GM12878 (cell line): ENCODE measurements at regions not wholly inside any gene's neighbourhood (a gene's known extent, or its start where the extent isn't known, plus 50 kb on each side); places are given as distances from the start of the nearest gene placed in this dataset.

Source experiments
- ATAC-seq: fragments of 200-7000 bp; cut with Tn5 transposase; 3 replicates; pipeline ENCODE4 v1.9.1; 2020; ENCODE audit warnings: mild to moderate bottlenecking, moderate library complexity
- BruUV-seq: library from RNA; stranded (reverse); fragments of 400-500 nt; replicated peaks from 2 replicates; lab custom pipeline; 2021; lab: Mats Ljungman, UMichigan
- CTCF ChIA-PET: fragments of 300-600 bp; sonication (Branson Sonifier 250); formaldehyde crosslinking; extraction: SDS; loops from one replicate; lab custom pipeline; 2021; ENCODE audit warnings: inconsistent platforms; lab: Yijun Ruan, JAX
- POLR2A ChIA-PET: fragments of 350-600 bp; formaldehyde crosslinking; extraction: SDS; loops from one replicate; lab custom pipeline; 2021; ENCODE audit warnings: inconsistent platforms; lab: Charles Lee
- RAD21 ChIA-PET: fragments of 300-600 bp; sonication (Branson Sonifier 250); formaldehyde crosslinking; loops from one replicate; lab custom pipeline; 2023; ENCODE audit warnings: antibody characterized with exemption; ENCODE audit not compliant: unreplicated experiment; lab: Charles Lee
- SMC1A ChIA-PET: fragments of 300-600 bp; sonication (Branson Sonifier 250); formaldehyde crosslinking; loops from one replicate; lab custom pipeline; 2023; ENCODE audit not compliant: unreplicated experiment, uncharacterized antibody; lab: Charles Lee
- DNase-seq: peaks from one replicate; pipeline ENCODE4 v3.0.0-alpha.2; 2011; ENCODE audit warnings: low read depth, low spot score
- FAIRE-seq: peaks from 3 replicates; lab custom pipeline; 2011; peaks lifted over from hg19 to GRCh38; lab: Jason Lieb, UNC
- H2AFZ ChIP-seq: 2 replicates; pipeline ENCODE4 v1.6.0; 2011; ENCODE audit warnings: low read depth, low read length, control low read depth; ENCODE audit not compliant: control insufficient read depth
- H3K27ac ChIP-seq: 2 replicates; pipeline ENCODE4 v1.5.1; 2011; ENCODE audit warnings: control low read depth; ENCODE audit not compliant: control insufficient read depth, insufficient read depth
- H3K27me3 ChIP-seq, 2 experiments: replicated peaks in 1 of 2; 2 replicates each; pipeline versions ENCODE4 v1.6.0 to v1.6.1; 2011; ENCODE audit warnings: low read length in 1 of 2; ENCODE audit not compliant: control insufficient read depth in 2 of 2, insufficient read depth in 2 of 2
- H3K36me3 ChIP-seq, 2 experiments: 2 replicates each; pipeline ENCODE4 v1.5.1; 2011; ENCODE audit warnings: low read length in 1 of 2; ENCODE audit not compliant: control insufficient read depth in 2 of 2, insufficient read depth in 2 of 2
- H3K4me1 ChIP-seq: 2 replicates; pipeline ENCODE4 v1.6.1; 2011; ENCODE audit warnings: mild to moderate bottlenecking, low read length, moderate library complexity, mixed read lengths; ENCODE audit not compliant: control insufficient read depth, insufficient read depth
- H3K4me2 ChIP-seq: 2 replicates; pipeline ENCODE4 v1.6.0; 2011; ENCODE audit warnings: control low read depth; ENCODE audit not compliant: control insufficient read depth, insufficient read depth
- H3K4me3 ChIP-seq: fragments of 200-600 bp; sonication (generic); 2 replicates; pipeline ENCODE4 v1.5.1; 2016
- H3K79me2 ChIP-seq: 2 replicates; pipeline ENCODE4 v1.6.0; 2011; ENCODE audit warnings: low read length; ENCODE audit not compliant: control insufficient read depth, insufficient read depth
- H3K9ac ChIP-seq: 2 replicates; pipeline ENCODE4 v1.8.0; 2011; ENCODE audit warnings: low read length, control low read depth, mixed read lengths; ENCODE audit not compliant: control insufficient read depth, insufficient read depth
- H3K9me3 ChIP-seq: replicated peaks from 3 replicates; pipeline ENCODE4 v1.5.1; 2011; ENCODE audit warnings: mild to moderate bottlenecking, low read length; ENCODE audit not compliant: control insufficient read depth, insufficient read depth
- H4K20me1 ChIP-seq: 2 replicates; pipeline ENCODE4 v1.6.0; 2011; ENCODE audit not compliant: control insufficient read depth, insufficient read depth
- GATAD2B ChIP-seq: fragments of 450-650 bp; conservative IDR thresholded peaks from 2 replicates; pipeline ENCODE4 v1.6.1; 2017; ENCODE audit warnings: low read depth, mild to moderate bottlenecking, moderate library complexity
- POLR2AphosphoS5 ChIP-seq: IDR thresholded peaks from 2 replicates; pipeline ENCODE4 v1.6.1; 2011; ENCODE audit warnings: mild to moderate bottlenecking, low read length, inconsistent platforms
- TCF3 ChIP-seq: IDR thresholded peaks from 2 replicates; pipeline ENCODE4 v1.6.1; 2012; ENCODE audit warnings: low read depth, mild to moderate bottlenecking, low read length, borderline replicate concordance; ENCODE audit not compliant: insufficient read depth
- WGBS: methylation state at CpG from one replicate; pipeline ENCODE4 v1.1.6; 2016; ENCODE audit warnings: low lambda C conversion rate; ENCODE audit not compliant: insufficient replicate concordance, insufficient coverage; ENCODE audit errors: missing lambda C conversion rate; 5-methylcytosine and 5-hydroxymethylcytosine counted together
- in situ Hi-C: fragments of 300-500 bp; cut with MboI; formaldehyde crosslinking; loops from 9 replicates; pipeline ENCODE4 v1.14.3; 2018; ENCODE audit warnings: mixed read lengths
- intact Hi-C: fragments of 100-400 bp; cut with micrococcal nuclease; formaldehyde crosslinking; loops from one replicate; pipeline ENCODE4 v1.14.2; 2022; ENCODE audit not compliant: unreplicated experiment
- TF ChIP-seq, protein P1 (sequence below): IDR thresholded peaks from 2 replicates; pipeline ENCODE4 v1.6.1; 2012; ENCODE audit warnings: low read depth, low read length, improper control_type of control experiment
- TF ChIP-seq, protein P2 (sequence below): IDR thresholded peaks from 2 replicates; pipeline ENCODE4 v1.6.1; 2011; ENCODE audit warnings: mild to moderate bottlenecking, low read depth, low read length, moderate library complexity; ENCODE audit not compliant: insufficient replicate concordance

DNA sequence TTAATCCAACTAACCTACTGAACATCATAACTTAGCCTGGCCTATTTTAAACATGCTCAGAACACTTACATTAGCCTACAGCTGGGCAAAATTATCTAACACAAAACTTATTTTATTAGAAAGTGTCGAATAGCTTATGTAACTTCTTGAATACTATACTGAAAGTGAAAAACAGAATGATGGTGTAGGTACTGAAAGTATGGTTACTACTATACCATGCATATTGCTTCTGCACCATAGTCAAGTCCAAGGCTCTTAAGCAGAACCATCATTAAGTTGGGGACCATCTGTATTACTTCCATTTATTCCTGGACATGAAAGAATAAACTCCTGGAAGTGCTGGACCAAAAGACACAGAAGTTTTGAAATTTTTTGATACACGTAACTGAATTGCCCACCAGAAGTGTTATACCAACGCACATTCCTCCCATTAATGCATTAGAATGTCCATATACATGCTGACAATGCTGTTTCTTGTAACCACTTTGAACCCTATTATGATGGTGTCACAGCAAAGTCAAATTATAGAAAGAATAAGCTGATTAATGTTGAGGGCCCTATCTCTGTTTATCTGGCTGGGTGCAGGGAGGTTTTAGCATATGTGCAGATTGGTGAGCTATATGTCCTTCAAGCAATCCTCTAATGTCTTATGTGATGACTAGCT lies 375.7 kb downstream of the ACTL7B start:
- peak; percentile 56 for ATAC-seq
- Histone ChIP-seq H3K79me2 (no peaks in the 10 kb centered on the region), H3K27me3 (no peaks in the 10 kb centered on the region), H3K4me2 (no peak overlapping the region), H3K4me1 (no peaks in the 10 kb centered on the region), H3K9me3 (no peaks in the 10 kb centered on the region), H3K4me3 (no peak overlapping the region), H3K27ac (no peak overlapping the region), H2AFZ (no peak overlapping the region), H4K20me1 (no peaks in the 10 kb centered on the region), H3K9ac (no peak overlapping the region), H3K36me3 (no peaks in the 10 kb centered on the region)
- POLR2A ChIA-PET: interaction anchor here (0.6 kb wide), 1 partner anchor 381 kb away, joined by 4 read pairs; no protein-coding TSS in a partner anchor
- in situ Hi-C loops (no loop called here), intact Hi-C loops (no loop called here)
- TF ChIP-seq POLR2AphosphoS5 (no peak), GATAD2B (no peak), TCF3 (no peak)
- TF ChIP-seq, protein P1, sequence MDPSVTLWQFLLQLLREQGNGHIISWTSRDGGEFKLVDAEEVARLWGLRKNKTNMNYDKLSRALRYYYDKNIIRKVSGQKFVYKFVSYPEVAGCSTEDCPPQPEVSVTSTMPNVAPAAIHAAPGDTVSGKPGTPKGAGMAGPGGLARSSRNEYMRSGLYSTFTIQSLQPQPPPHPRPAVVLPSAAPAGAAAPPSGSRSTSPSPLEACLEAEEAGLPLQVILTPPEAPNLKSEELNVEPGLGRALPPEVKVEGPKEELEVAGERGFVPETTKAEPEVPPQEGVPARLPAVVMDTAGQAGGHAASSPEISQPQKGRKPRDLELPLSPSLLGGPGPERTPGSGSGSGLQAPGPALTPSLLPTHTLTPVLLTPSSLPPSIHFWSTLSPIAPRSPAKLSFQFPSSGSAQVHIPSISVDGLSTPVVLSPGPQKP: no peak
- TF ChIP-seq, protein P2, sequence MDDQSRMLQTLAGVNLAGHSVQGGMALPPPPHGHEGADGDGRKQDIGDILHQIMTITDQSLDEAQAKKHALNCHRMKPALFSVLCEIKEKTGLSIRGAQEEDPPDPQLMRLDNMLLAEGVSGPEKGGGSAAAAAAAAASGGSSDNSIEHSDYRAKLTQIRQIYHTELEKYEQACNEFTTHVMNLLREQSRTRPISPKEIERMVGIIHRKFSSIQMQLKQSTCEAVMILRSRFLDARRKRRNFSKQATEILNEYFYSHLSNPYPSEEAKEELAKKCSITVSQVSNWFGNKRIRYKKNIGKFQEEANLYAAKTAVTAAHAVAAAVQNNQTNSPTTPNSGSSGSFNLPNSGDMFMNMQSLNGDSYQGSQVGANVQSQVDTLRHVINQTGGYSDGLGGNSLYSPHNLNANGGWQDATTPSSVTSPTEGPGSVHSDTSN: no peak
- no peak for FAIRE-seq
- no TSS peak for BruUV-seq
- WGBS: 14% methylated on average over 3 of the region's 3 CpGs
- CTCF ChIA-PET: no interaction called here
- RAD21 ChIA-PET: no interaction called here
- SMC1A ChIA-PET: no interaction called here
- DNase-seq: no peak
